ENCODE measurements at regions not wholly inside any gene's neighbourhood (a gene's known extent, or its start where the extent isn't known, plus 50 kb on each side); places are given as distances from the start of the nearest gene placed in this dataset.

DNA sequence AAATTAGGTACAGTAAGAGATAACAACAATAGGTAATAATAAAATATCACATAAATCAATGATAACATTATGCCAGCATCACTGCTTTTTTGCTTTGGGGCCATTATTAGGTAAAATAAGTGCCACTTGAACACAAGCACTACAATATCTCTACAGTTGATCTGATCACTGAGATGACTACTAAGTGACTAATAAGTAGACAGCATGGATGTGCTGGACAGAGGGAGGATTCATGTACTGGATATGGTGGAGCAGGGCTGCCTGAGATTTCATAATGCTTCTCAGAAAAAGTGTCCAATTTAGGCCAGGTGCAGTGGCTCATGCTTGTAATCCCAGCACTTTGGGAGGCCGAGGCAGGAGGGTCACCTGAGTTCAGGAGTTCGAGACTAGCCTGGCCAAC lies 137.8 kb upstream of the IL1RAPL2 start:
- TF ChIP-seq TAF1 (IDR thresholded peaks at IDR 0.05; ENCODE audit: control insufficient read depth, extremely low read depth, insufficient read depth, low read length, severe bottlenecking) (no peak), SMAD1 (IDR thresholded peaks at IDR 0.05; ENCODE audit: low read depth, low read length, partially characterized antibody) (no peak), ATF7 (IDR thresholded peaks at IDR 0.05) (no peak)
- TF ChIP-seq, protein P1, sequence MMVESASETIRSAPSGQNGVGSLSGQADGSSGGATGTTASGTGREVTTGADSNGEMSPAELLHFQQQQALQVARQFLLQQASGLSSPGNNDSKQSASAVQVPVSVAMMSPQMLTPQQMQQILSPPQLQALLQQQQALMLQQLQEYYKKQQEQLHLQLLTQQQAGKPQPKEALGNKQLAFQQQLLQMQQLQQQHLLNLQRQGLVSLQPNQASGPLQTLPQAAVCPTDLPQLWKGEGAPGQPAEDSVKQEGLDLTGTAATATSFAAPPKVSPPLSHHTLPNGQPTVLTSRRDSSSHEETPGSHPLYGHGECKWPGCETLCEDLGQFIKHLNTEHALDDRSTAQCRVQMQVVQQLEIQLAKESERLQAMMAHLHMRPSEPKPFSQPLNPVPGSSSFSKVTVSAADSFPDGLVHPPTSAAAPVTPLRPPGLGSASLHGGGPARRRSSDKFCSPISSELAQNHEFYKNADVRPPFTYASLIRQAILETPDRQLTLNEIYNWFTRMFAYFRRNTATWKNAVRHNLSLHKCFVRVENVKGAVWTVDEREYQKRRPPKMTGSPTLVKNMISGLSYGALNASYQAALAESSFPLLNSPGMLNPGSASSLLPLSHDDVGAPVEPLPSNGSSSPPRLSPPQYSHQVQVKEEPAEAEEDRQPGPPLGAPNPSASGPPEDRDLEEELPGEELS (CRISPR knock-in tag; IDR thresholded peaks at IDR 0.05; ENCODE audit: borderline replicate concordance): no peak
- TF ChIP-seq, protein P2, sequence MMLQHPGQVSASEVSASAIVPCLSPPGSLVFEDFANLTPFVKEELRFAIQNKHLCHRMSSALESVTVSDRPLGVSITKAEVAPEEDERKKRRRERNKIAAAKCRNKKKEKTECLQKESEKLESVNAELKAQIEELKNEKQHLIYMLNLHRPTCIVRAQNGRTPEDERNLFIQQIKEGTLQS (IDR thresholded peaks at IDR 0.05): no peak
- TF ChIP-seq, protein P2 (CRISPR knock-in tag; conservative IDR thresholded peaks at IDR 0.05): no peak

All from K562 (cell line).